ENCODE measurements at regions not wholly inside any gene's neighbourhood (a gene's known extent, or its start where the extent isn't known, plus 50 kb on each side); places are given as distances from the start of the nearest gene placed in this dataset.

DNA sequence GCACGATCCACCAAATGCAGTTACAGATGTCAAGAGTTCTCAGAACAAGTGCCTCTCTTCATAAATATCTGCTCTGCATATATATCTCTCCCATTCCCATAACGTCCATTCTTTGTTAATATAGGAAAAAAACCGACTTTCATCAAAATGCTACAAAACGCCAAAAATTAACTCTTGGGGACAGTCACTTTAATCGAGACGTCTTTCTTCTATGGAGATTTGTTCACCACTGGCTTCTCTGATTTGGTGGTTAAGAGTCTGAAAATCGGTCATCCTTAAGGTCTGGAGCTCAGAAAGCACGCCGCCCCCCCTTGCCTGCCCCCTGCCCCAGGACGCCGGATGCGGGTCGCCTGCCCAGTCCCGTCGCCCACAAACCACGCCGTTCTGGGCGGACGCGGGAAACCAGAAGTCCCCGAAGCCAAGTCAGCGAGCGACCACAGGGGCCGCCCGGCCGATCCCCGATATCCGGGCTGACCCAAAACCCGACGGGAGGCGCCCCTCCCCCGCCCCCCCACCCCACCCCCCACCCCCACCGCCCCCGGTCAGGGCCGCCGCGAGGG, 252.7 kb downstream of the TJP1 start:
- H3K27me3 ChIP-seq, result peaks cover 0 to 80% (median 25%) of the 10 kb centered on the region in 4 donors
- no peak overlapping the region for H3K27ac ChIP-seq (replicated peaks in 1 of 4)
- no peak for TF ChIP-seq EP300 (IDR thresholded peaks at IDR 0.05)
- TF ChIP-seq POLR2A (IDR thresholded peaks at IDR 0.05; ENCODE audit: low read depth), result no peak
- TF ChIP-seq POLR2AphosphoS5 (IDR thresholded peaks at IDR 0.05), result no peak
- TF ChIP-seq, protein P1, sequence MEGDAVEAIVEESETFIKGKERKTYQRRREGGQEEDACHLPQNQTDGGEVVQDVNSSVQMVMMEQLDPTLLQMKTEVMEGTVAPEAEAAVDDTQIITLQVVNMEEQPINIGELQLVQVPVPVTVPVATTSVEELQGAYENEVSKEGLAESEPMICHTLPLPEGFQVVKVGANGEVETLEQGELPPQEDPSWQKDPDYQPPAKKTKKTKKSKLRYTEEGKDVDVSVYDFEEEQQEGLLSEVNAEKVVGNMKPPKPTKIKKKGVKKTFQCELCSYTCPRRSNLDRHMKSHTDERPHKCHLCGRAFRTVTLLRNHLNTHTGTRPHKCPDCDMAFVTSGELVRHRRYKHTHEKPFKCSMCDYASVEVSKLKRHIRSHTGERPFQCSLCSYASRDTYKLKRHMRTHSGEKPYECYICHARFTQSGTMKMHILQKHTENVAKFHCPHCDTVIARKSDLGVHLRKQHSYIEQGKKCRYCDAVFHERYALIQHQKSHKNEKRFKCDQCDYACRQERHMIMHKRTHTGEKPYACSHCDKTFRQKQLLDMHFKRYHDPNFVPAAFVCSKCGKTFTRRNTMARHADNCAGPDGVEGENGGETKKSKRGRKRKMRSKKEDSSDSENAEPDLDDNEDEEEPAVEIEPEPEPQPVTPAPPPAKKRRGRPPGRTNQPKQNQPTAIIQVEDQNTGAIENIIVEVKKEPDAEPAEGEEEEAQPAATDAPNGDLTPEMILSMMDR (IDR thresholded peaks at IDR 0.05), result no peak
- WGBS, result 8% methylated on average over 18 of the region's 37 CpGs
- H3K4me1 ChIP-seq, result peaks cover 12 to 23% (median 18%) of the 10 kb centered on the region in 4 donors
- DNase-seq (ENCODE audit: extremely low spot score), result peak; percentile 79
- intact Hi-C loops (cut with DNase I), result no loop called here
- H3K4me3 ChIP-seq, result peak overlapping the region; percentile 52 to 55 (median 54)
- no peaks in the 10 kb centered on the region for H3K9me3 ChIP-seq
- H3K36me3 ChIP-seq, result no peaks in the 10 kb centered on the region

DNA sequence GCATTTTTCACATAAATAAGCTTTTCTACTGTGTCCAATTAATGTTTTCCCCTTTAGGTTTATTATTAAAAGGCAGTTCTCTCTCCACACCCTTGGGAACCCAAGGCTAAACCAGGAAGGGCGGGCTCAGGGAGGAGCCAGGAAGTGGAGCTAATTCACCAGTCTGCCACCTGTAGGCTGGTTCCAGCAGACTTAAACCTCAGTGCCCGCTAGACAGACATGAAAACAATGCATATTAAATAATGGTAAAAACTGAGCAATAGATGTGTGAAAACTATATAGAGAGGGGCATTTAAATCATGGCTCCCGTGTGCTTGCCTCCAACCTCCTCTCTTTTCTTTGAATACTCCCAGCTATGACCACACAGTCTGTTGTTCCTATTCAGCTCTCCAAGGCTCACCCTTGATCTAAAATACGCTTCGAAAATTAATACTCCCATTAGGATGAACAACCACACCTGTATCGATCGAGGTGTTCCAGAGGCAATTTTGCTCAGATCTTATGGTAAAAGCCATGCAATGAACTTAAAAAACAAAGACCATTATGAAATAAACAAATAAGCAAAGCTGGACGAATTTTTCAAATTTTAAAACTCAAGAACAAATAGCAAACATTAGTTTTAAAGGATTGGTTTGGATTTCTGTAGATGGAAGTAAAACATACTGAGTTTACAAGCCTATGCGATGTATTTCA, 253.3 kb downstream of the TJP1 start:
- H3K4me3 ChIP-seq, result no peak overlapping the region
- intact Hi-C loops (cut with DNase I), result no loop called here
- WGBS, result 51% methylated on average over 9 of the region's 9 CpGs
- no peak for TF ChIP-seq POLR2A (IDR thresholded peaks at IDR 0.05; ENCODE audit: low read depth)
- no peak for TF ChIP-seq EP300 (IDR thresholded peaks at IDR 0.05)
- TF ChIP-seq, protein P1 (IDR thresholded peaks at IDR 0.05), result no peak
- TF ChIP-seq POLR2AphosphoS5 (IDR thresholded peaks at IDR 0.05), result no peak
- H3K9me3 ChIP-seq, result no peaks in the 10 kb centered on the region
- no peak overlapping the region for H3K27ac ChIP-seq (replicated peaks in 1 of 4)
- H3K27me3 ChIP-seq, result peaks cover 0 to 77% (median 25%) of the 10 kb centered on the region in 4 donors
- H3K4me1 ChIP-seq, result peaks cover 12 to 23% (median 18%) of the 10 kb centered on the region in 4 donors
- DNase-seq (ENCODE audit: extremely low spot score), result peak; percentile 62
- no peaks in the 10 kb centered on the region for H3K36me3 ChIP-seq

DNA sequence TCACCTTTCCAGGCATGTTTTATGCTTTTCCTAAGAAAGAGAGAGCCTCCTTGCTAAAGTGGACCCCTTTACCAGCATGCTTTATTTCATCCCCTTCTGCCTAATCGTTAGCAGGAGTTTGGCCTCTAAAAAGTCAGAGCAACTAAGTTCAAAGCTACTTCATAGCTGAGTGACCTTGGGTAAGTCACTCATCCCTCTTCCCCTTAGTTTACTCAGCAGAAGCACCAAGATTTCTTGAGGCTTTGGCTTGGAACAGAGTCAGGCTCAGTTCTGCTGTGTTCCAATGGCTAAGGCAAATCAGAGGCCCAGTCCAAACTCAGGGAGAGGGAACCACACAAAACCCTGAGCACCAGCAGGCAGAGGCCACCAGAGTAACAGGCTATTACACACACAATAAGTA, 254.9 kb downstream of the TJP1 start:
- peaks cover 0 to 66% (median 23%) of the 10 kb centered on the region in 4 donors for H3K27me3 ChIP-seq
- intact Hi-C loops (cut with DNase I), result no loop called here
- peaks cover 12 to 23% (median 18%) of the 10 kb centered on the region in 4 donors for H3K4me1 ChIP-seq
- H3K9me3 ChIP-seq, result peaks cover 0 to 10% (median 2%) of the 10 kb centered on the region in 4 donors
- peak; percentile 68 for DNase-seq (ENCODE audit: extremely low spot score)
- no peak for TF ChIP-seq POLR2A (IDR thresholded peaks at IDR 0.05; ENCODE audit: low read depth)
- TF ChIP-seq, protein P1 (IDR thresholded peaks at IDR 0.05), result no peak
- TF ChIP-seq EP300 (IDR thresholded peaks at IDR 0.05), result no peak
- no peak for TF ChIP-seq POLR2AphosphoS5 (IDR thresholded peaks at IDR 0.05)
- no peak overlapping the region for H3K27ac ChIP-seq (replicated peaks in 1 of 4)
- WGBS, result 85% methylated on average over 1 of the region's 1 CpG
- no peaks in the 10 kb centered on the region for H3K36me3 ChIP-seq
- no peak overlapping the region for H3K4me3 ChIP-seq

DNA sequence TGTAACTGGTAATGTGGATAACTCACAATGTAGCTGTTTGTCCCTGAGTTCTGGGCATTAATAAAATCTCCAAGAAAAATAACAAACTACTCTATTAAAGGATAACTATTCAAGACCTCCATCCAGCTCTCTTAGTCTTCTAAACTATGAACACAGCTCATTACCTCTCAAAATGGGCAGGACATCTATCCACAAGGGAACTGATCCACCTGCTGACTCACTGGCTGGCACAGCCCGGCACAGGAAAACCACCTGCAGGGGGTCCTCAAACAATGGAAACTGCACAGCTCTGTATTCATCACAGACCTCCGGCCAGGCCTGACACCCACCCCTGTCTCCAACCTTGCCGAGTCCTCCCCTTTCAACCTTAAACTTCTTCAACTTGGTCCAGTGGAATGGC, 255.4 kb downstream of the TJP1 start:
- WGBS, result 73% methylated on average over 3 of the region's 3 CpGs
- Histone ChIP-seq H3K36me3 (no peaks in the 10 kb centered on the region), H3K4me3 (no peak overlapping the region), H3K9me3 (peaks cover 0 to 10% (median 2%) of the 10 kb centered on the region in 4 donors), H3K27ac (replicated peaks in 1 of 4) (no peak overlapping the region), H3K27me3 (peaks cover 0 to 62% (median 21%) of the 10 kb centered on the region in 4 donors), H3K4me1 (peaks cover 9 to 22% (median 18%) of the 10 kb centered on the region in 4 donors)
- no peak for DNase-seq (ENCODE audit: extremely low spot score)
- intact Hi-C loops (cut with DNase I), result no loop called here
- no peak for TF ChIP-seq POLR2A (IDR thresholded peaks at IDR 0.05; ENCODE audit: low read depth)
- TF ChIP-seq EP300 (IDR thresholded peaks at IDR 0.05), result no peak
- TF ChIP-seq, protein P1 (IDR thresholded peaks at IDR 0.05), result no peak
